Ascending aorta (tissue), 2 donors: ENCODE measurements at regions not wholly inside any gene's neighbourhood (a gene's known extent, or its start where the extent isn't known, plus 50 kb on each side); places are given as distances from the start of the nearest gene placed in this dataset.
A peak's percentile ranks its signal among the peaks of the same experiment; 100 is the strongest.

ENCODE experiments used
- DNase-seq, 2 donors: peaks; one replicate each; pipeline ENCODE4 v3.0.0-alpha.2; 2019; ENCODE audit warnings: low spot score in 2 of 2
- H3K27ac ChIP-seq, 2 donors: fragments of 200-600 bp; sonication (generic); one replicate each; pipeline ENCODE4 v1.5.1; 2016 to 2017; ENCODE audit warnings: mild to moderate bottlenecking in 1 of 2
- H3K27me3 ChIP-seq: fragments of 200-600 bp; sonication (generic); one replicate; pipeline ENCODE4 v1.5.1; 2017
- H3K36me3 ChIP-seq, 2 donors: fragments of 200-600 bp; sonication (generic); one replicate each; pipeline ENCODE4 v1.5.1; 2016
- H3K4me1 ChIP-seq, 2 donors: fragments of 200-600 bp; sonication (generic); one replicate each; pipeline ENCODE4 v1.5.1; 2016 to 2017; ENCODE audit warnings: mild to moderate bottlenecking in 1 of 2
- H3K4me3 ChIP-seq, 2 donors: fragments of 200-600 bp; sonication (generic); one replicate each; pipeline ENCODE4 v1.5.1; 2016 to 2017; ENCODE audit warnings: mild to moderate bottlenecking in 1 of 2
- H3K9me3 ChIP-seq, 2 donors: fragments of 200-600 bp; sonication (generic); one replicate each; pipeline ENCODE4 v1.5.1; 2016
- intact Hi-C: fragments of 100-400 bp; cut with DNase I; formaldehyde crosslinking; loops from one replicate; pipeline ENCODE4 v1.15.1; 2023
- TF ChIP-seq, protein P1 (sequence below), 3 experiments: fragments of 200-600 bp in 2 of 3; fragments of 450-650 bp in 1 of 3; sonication (generic) in 2 of 3; IDR thresholded peaks; one replicate each; pipeline ENCODE4 v1.5.1; 2016 to 2019; ENCODE audit warnings: antibody characterized with exemption in 3 of 3, mild to moderate bottlenecking in 1 of 3, moderate library complexity in 1 of 3

DNA sequence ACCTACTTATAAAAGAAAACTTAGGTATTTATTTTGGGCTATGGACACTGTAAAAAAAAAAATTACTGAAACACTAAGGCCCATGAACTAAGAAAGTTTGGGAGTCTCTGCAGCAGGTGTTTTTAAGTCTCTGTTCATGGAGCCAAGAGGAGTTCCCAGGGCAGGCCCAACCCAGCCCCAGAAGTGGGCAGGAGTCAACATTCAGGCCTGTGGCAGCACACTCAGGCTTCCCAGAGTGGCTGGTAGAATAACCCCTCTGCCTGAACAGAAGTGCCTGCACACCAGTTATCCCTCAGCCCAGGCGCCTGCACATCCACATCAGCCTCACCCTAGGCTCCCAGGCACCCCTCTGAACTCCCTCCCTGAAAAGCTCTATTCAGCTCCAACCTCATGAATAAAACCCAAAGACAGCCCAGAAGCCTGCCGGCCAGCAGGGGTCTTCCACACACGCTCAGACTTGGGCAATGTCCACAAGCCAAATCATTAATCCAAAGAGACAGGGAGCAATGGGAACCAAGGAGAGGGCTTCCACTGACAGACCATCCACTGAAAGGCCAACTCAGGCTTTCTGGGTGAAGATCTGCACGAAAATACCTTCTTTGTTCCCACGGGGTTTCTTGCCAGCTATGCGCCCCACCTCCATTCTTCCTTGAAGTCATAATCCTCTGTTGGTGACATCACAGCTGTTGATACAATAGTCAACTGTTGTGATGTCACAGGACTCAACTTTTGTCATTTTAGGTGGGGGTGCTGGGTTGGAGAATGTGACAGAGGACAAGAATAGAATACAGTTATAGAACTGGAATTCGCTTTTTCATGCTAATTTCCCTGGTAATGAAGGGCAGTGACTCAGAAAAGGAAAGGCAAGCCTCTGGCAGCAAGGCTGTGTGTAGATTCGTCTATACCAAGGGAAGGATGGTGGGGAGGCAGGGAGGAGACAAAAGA, 83.7 kb downstream of the RPL27A start:
- no peak for DNase-seq
- Histone ChIP-seq H3K9me3 (no peaks in the 10 kb centered on the region), H3K27me3 (no peaks in the 10 kb centered on the region), H3K27ac (peak overlapping the region; percentile 61 to 80), H3K4me1 (peaks cover 14 to 55% of the 10 kb centered on the region in 2 donors), H3K36me3 (no peaks in the 10 kb centered on the region), H3K4me3 (no peak overlapping the region)
- TF ChIP-seq, protein P1, sequence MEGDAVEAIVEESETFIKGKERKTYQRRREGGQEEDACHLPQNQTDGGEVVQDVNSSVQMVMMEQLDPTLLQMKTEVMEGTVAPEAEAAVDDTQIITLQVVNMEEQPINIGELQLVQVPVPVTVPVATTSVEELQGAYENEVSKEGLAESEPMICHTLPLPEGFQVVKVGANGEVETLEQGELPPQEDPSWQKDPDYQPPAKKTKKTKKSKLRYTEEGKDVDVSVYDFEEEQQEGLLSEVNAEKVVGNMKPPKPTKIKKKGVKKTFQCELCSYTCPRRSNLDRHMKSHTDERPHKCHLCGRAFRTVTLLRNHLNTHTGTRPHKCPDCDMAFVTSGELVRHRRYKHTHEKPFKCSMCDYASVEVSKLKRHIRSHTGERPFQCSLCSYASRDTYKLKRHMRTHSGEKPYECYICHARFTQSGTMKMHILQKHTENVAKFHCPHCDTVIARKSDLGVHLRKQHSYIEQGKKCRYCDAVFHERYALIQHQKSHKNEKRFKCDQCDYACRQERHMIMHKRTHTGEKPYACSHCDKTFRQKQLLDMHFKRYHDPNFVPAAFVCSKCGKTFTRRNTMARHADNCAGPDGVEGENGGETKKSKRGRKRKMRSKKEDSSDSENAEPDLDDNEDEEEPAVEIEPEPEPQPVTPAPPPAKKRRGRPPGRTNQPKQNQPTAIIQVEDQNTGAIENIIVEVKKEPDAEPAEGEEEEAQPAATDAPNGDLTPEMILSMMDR (IDR thresholded peaks at IDR 0.05) = no peak
- intact Hi-C loops = no loop called here

DNA sequence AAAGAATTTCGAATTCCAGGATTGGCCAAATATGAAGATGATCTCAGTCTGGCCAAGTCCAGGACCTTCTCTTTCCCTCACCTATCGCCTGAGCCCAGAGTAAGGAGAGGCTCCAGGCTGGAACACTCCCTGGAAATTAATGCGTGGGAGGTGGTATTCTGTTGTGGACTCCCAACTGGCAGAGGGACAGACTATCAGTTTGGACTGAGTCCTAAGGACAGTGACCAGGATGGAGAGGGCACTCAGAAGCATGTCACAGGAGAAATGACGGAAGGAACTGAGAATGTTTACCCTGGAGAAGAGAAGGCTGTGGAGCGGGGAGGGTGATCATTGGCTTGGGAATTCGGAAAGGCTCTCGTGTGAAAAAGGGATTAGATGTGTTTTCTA, 84.4 kb downstream of the RPL27A start:
- Histone ChIP-seq H3K4me3 (no peak overlapping the region), H3K27ac (peak overlapping the region; percentile 61 to 80), H3K4me1 (peaks cover 14 to 53% of the 10 kb centered on the region in 2 donors), H3K9me3 (no peaks in the 10 kb centered on the region), H3K36me3 (no peaks in the 10 kb centered on the region), H3K27me3 (no peaks in the 10 kb centered on the region)
- TF ChIP-seq, protein P1 (IDR thresholded peaks at IDR 0.05) = no peak
- no peak for DNase-seq
- intact Hi-C loops = no loop called here

DNA sequence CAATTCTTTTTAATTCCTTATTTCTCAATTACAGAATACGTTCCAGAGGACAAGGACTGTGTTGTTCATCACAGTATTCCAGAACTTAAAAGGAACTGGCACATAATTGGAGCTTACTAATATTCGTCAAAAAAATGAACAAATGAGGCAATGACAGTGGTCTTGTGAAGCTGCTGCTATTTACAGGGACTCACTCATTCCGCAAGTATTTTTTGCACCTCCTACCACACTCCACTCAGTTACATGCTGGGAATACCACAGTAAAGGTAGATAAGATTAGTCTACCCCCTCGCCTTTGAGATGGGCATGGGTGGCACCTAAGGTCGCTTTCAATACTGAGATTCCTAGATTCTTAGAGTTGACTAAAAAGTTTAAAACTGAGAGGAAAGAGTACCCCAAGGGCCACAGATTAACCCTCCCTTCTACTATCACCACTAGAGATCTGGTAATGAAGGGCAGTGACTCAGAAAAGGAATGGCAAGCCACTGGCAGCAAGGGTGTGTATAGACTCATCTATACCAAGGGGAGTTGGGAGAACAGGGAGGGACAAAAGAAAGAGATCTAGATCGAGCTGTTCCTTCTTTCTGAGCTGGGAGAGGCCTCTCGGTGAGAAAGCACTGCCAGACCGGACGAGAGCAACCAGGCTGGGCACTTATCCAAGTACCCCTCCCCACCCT, 85.0 kb downstream of the RPL27A start:
- H3K9me3 ChIP-seq = no peaks in the 10 kb centered on the region
- no peaks in the 10 kb centered on the region for H3K36me3 ChIP-seq
- DNase-seq = no peak
- peaks cover 14 to 56% of the 10 kb centered on the region in 2 donors for H3K4me1 ChIP-seq
- no peaks in the 10 kb centered on the region for H3K27me3 ChIP-seq
- TF ChIP-seq, protein P1 (IDR thresholded peaks at IDR 0.05) = no peak
- intact Hi-C loops = loop anchor here (2.0 kb wide), 2 partner anchors 35 to 59 kb away; no protein-coding TSS in a partner anchor
- no peak overlapping the region for H3K4me3 ChIP-seq
- H3K27ac ChIP-seq = peak overlapping the region; percentile 61 to 80

DNA sequence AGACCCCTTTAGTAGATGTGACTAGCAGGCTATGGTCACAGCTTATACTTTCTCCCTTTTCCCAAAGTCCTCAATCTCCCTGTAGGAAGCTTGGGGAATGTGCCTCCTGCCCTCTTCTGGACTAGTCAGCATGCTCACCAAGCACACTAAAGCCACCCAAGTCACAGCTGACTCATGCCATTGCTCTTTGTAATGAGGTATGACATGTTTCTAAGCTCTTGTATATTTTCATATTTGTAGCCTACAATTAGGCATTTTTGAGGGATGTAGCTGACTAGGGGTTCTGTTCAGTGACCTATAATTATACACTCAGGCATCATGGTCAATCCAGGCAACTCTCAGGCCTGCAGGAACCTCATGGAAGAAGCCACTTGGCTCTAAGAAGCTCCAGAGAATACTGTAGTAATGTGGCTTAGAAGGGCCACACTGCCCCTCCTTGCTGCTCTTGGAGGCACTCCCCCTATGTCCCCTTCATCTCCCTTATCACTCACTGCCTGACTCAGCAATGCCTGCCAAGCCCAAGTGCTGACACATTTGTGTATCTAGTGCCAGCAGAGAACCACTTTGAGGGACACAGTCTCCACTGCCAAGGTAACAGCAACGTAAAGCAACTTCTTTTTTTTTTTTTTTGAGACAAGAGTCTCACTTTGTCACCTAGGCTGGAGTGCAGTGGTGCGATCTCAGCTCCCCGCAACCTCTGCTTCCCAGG, 86.2 kb downstream of the RPL27A start:
- peak; percentile 23 to 82 for DNase-seq
- no peaks in the 10 kb centered on the region for H3K27me3 ChIP-seq
- H3K27ac ChIP-seq = peak overlapping the region; percentile 61 to 80
- H3K4me3 ChIP-seq = no peak overlapping the region
- peaks cover 18 to 65% of the 10 kb centered on the region in 2 donors for H3K4me1 ChIP-seq
- TF ChIP-seq, protein P1 (IDR thresholded peaks at IDR 0.05) = peak in 2 of 3 experiments; percentile 39 to 54
- intact Hi-C loops = loop anchor here (1.0 to 2.0 kb wide), 3 partner anchors 36 to 80 kb away; no protein-coding TSS in a partner anchor
- no peaks in the 10 kb centered on the region for H3K36me3 ChIP-seq
- no peaks in the 10 kb centered on the region for H3K9me3 ChIP-seq
